NOMO-1 treated with dmso at 0.1 percent for 144 hours (cell line): ENCODE measurements at regions not wholly inside any gene's neighbourhood (a gene's known extent, or its start where the extent isn't known, plus 50 kb on each side); places are given as distances from the start of the nearest gene placed in this dataset.

ENCODE experiments used
- DNase-seq: peaks from one replicate; lab custom pipeline; 2025; ENCODE audit not compliant: unreplicated experiment; lab: John Stamatoyannopoulos, UW

- no peak for DNase-seq
Observed at GRCh38 chr13:37944081-37944868, 74.7 kb upstream of the TRPC4 start.

GRCh38 chr13:37942929-37943328 is 73.4 kb upstream of the TRPC4 start:
- no peak for DNase-seq

- DNase-seq: no peak
Observed at GRCh38 chr13:37934339-37935191, 65.0 kb upstream of the TRPC4 start.

GRCh38 chr13:37929308-37929707 is 59.7 kb upstream of the TRPC4 start:
- DNase-seq: no peak

GRCh38 chr13:37927561-37927960 is 58.0 kb upstream of the TRPC4 start:
- no peak for DNase-seq

GRCh38 chr13:37925878-37926473 is 56.4 kb upstream of the TRPC4 start:
- no peak for DNase-seq

- DNase-seq: no peak
Observed at GRCh38 chr13:37923236-37923635, 53.7 kb upstream of the TRPC4 start.

GRCh38 chr13:37919329-37919880 is 49.8 kb upstream of the TRPC4 start:
- no peak for DNase-seq
